GM23338 (cell line): ENCODE measurements at regions not wholly inside any gene's neighbourhood (a gene's known extent, or its start where the extent isn't known, plus 50 kb on each side); places are given as distances from the start of the nearest gene placed in this dataset.

ENCODE experiments used
- ATAC-seq: fragments of 200-7000 bp; cut with Tn5 transposase; 3 replicates; pipeline ENCODE4 v1.9.1; 2020
- DNase-seq: peaks from one replicate; pipeline ENCODE4 v3.0.0-alpha.2; 2015; ENCODE audit warnings: low spot score
- H2AFZ ChIP-seq: fragments of 200-600 bp; sonication (generic); 2 replicates; pipeline ENCODE4 v1.8.0; 2016; ENCODE audit warnings: antibody characterized with exemption, mild to moderate bottlenecking, moderate library complexity
- H3F3A ChIP-seq: fragments of 200-600 bp; sonication (generic); replicated peaks from 2 replicates; pipeline ENCODE4 v1.8.0; 2017; ENCODE audit warnings: antibody characterized with exemption, mixed run types, low read depth
- H3K27ac ChIP-seq: fragments of 200-600 bp; sonication (generic); 2 replicates; pipeline ENCODE4 v1.6.1; 2016; ENCODE audit warnings: low read depth
- H3K27me3 ChIP-seq: fragments of 200-600 bp; sonication (generic); 2 replicates; pipeline ENCODE4 v1.8.0; 2016; ENCODE audit warnings: mild to moderate bottlenecking, mixed run types, moderate library complexity; ENCODE audit not compliant: insufficient read depth
- H3K36me3 ChIP-seq: fragments of 200-600 bp; sonication (generic); 2 replicates; pipeline ENCODE4 v1.8.0; 2016; ENCODE audit warnings: mild to moderate bottlenecking; ENCODE audit not compliant: insufficient read depth
- H3K4me1 ChIP-seq: fragments of 200-600 bp; sonication (generic); 2 replicates; pipeline ENCODE4 v1.8.0; 2016; ENCODE audit warnings: mild to moderate bottlenecking, moderate library complexity; ENCODE audit not compliant: insufficient read depth
- H3K4me2 ChIP-seq: fragments of 200-600 bp; sonication (generic); 2 replicates; pipeline ENCODE4 v1.7.1; 2017; ENCODE audit warnings: mixed run types
- H3K4me3 ChIP-seq: fragments of 200-600 bp; sonication (generic); 2 replicates; pipeline ENCODE4 v1.6.1; 2016; ENCODE audit warnings: mixed run types
- H3K79me2 ChIP-seq: fragments of 200-600 bp; sonication (generic); replicated peaks from 2 replicates; pipeline ENCODE4 v1.8.0; 2017; ENCODE audit warnings: mild to moderate bottlenecking; ENCODE audit not compliant: insufficient read depth
- H3K9me2 ChIP-seq: fragments of 200-600 bp; sonication (generic); 2 replicates; pipeline ENCODE4 v1.8.0; 2017; ENCODE audit not compliant: insufficient read depth
- H4K20me1 ChIP-seq: fragments of 200-600 bp; sonication (generic); replicated peaks from 2 replicates; pipeline ENCODE4 v1.8.0; 2017; ENCODE audit warnings: mild to moderate bottlenecking; ENCODE audit not compliant: insufficient read depth
- H3K27ac Mint-ChIP-seq: 2 replicates; pipeline ENCODE4 v1.8.0; 2020; ENCODE audit warnings: inconsistent platforms, mild to moderate bottlenecking, moderate library complexity, mixed read lengths
- H3K27me3 Mint-ChIP-seq: 3 replicates; pipeline ENCODE4 v1.8.0; 2022; ENCODE audit warnings: low read depth, mild to moderate bottlenecking, moderate library complexity, mixed read lengths, inconsistent platforms; ENCODE audit not compliant: insufficient read depth, poor library complexity
- H3K36me3 Mint-ChIP-seq: 3 replicates; pipeline ENCODE4 v1.8.0; 2021; ENCODE audit warnings: low read depth, mild to moderate bottlenecking, inconsistent platforms, moderate library complexity, mixed read lengths
- H3K4me1 Mint-ChIP-seq: 3 replicates; pipeline ENCODE4 v1.8.0; 2020; ENCODE audit warnings: mild to moderate bottlenecking, inconsistent platforms, mixed read lengths
- H3K4me3 Mint-ChIP-seq: 3 replicates; pipeline ENCODE4 v1.8.0; 2021; ENCODE audit warnings: moderate library complexity, mild to moderate bottlenecking, inconsistent platforms, mixed read lengths
- H3K9me3 Mint-ChIP-seq: 3 replicates; pipeline ENCODE4 v1.8.0; 2020; ENCODE audit warnings: moderate library complexity, mild to moderate bottlenecking, inconsistent platforms, mixed read lengths
- CREB1 ChIP-seq: fragments of 250-450 bp; sonication (Bioruptor Pico); IDR thresholded peaks from 2 replicates; pipeline ENCODE4 v1.5.0; 2020; ENCODE audit warnings: low read depth, mild to moderate bottlenecking, moderate library complexity
- ETS1 ChIP-seq: IDR thresholded peaks from 2 replicates; pipeline ENCODE4 v1.6.1; 2016; ENCODE audit warnings: antibody characterized with exemption
- EZH2 ChIP-seq: fragments of 200-600 bp; sonication (generic); IDR thresholded peaks from one replicate; pipeline ENCODE4 v1.8.0; 2017; ENCODE audit warnings: antibody characterized with exemption, mild to moderate bottlenecking, low read depth; ENCODE audit not compliant: unreplicated experiment
- EZH2phosphoT487 ChIP-seq: fragments of 200-600 bp; sonication (generic); IDR thresholded peaks from one replicate; pipeline ENCODE4 v1.8.1; 2018; ENCODE audit warnings: antibody characterized with exemption; ENCODE audit not compliant: unreplicated experiment
- JUNB ChIP-seq: IDR thresholded peaks from one replicate; pipeline ENCODE4 v1.6.1; 2016; ENCODE audit warnings: antibody characterized with exemption; ENCODE audit not compliant: unreplicated experiment
- NANOG ChIP-seq: IDR thresholded peaks from 2 replicates; pipeline ENCODE4 v1.6.1; 2016; ENCODE audit warnings: antibody characterized with exemption, borderline replicate concordance
- POLR2AphosphoS5 ChIP-seq: IDR thresholded peaks from 2 replicates; pipeline ENCODE4 v1.6.1; 2016; ENCODE audit warnings: antibody characterized with exemption, low read depth
- STAT1 ChIP-seq: IDR thresholded peaks from one replicate; pipeline ENCODE4 v1.6.1; 2016; ENCODE audit warnings: antibody characterized with exemption; ENCODE audit not compliant: unreplicated experiment
- ZNF114 ChIP-seq: fragments of 250-450 bp; sonication (Bioruptor Pico); IDR thresholded peaks from 2 replicates; pipeline ENCODE4 v1.5.0; 2020; ENCODE audit warnings: mild to moderate bottlenecking, moderate library complexity
- ZNF331 ChIP-seq: fragments of 250-450 bp; sonication (Bioruptor Pico); IDR thresholded peaks from 2 replicates; pipeline ENCODE4 v1.5.0; 2020; ENCODE audit warnings: low read depth, mild to moderate bottlenecking, moderate library complexity
- TF ChIP-seq, protein P1 (sequence below): fragments of 250-450 bp; sonication (Bioruptor Pico); IDR thresholded peaks from 2 replicates; pipeline ENCODE4 v1.5.0; 2020; ENCODE audit warnings: mild to moderate bottlenecking, moderate library complexity
- TF ChIP-seq, protein P2 (sequence below), 2 experiments: fragments of 200-600 bp in 1 of 2; sonication (generic) in 1 of 2; conservative IDR thresholded peaks; 2 replicates each; pipeline versions ENCODE4 v1.5.1 to v1.6.1; 2016 to 2017; ENCODE audit warnings: antibody characterized with exemption in 2 of 2, low read depth in 2 of 2, mild to moderate bottlenecking in 2 of 2, moderate library complexity in 1 of 2

- H3K27me3 ChIP-seq: no peaks in the 10 kb centered on the region
- Mint-ChIP-seq H3K27ac (no peak overlapping the region), H3K4me3 (no peak overlapping the region), H3K9me3 (no peaks in the 10 kb centered on the region), H3K4me1 (no peaks in the 10 kb centered on the region), H3K36me3 (no peaks in the 10 kb centered on the region), H3K27me3 (peaks cover 2% of the 10 kb centered on the region)
- no peaks in the 10 kb centered on the region; the same call in 1 of the 2 replicates for H3K9me2 ChIP-seq
- H4K20me1 ChIP-seq: no peaks in the 10 kb centered on the region
- no peak for ATAC-seq
- DNase-seq: no peak
- no peak for TF ChIP-seq NANOG
- no peak for TF ChIP-seq EZH2
- TF ChIP-seq ZNF114: no peak
- no peak for TF ChIP-seq ETS1
- no peak overlapping the region for H3K4me3 ChIP-seq
- H3K4me1 ChIP-seq: no peaks in the 10 kb centered on the region
- H3K4me2 ChIP-seq: no peak overlapping the region
- no peaks in the 10 kb centered on the region for H3K36me3 ChIP-seq
- H2AFZ ChIP-seq: no peak overlapping the region
- no peaks in the 10 kb centered on the region for H3K79me2 ChIP-seq
- H3F3A ChIP-seq: no peaks in the 10 kb centered on the region
- no peak overlapping the region for H3K27ac ChIP-seq
Measured at GRCh38 chr11:23473782-23474181, 613.5 kb upstream of the CCDC179 start.

GRCh38 chr11:23480736-23481135 is 620.5 kb upstream of the CCDC179 start:
- Mint-ChIP-seq H3K36me3 (peaks cover 10% of the 10 kb centered on the region; the same call in 2 of the 3 replicates), H3K9me3 (peaks cover 13% of the 10 kb centered on the region), H3K27ac (no peak overlapping the region), H3K4me1 (no peaks in the 10 kb centered on the region; the same call in 2 of the 3 replicates), H3K27me3 (peaks cover 2% of the 10 kb centered on the region), H3K4me3 (no peak overlapping the region)
- H3K36me3 ChIP-seq: no peaks in the 10 kb centered on the region
- no peak overlapping the region for H3K27ac ChIP-seq
- no peak overlapping the region for H3K4me3 ChIP-seq
- no peak overlapping the region for H3K4me2 ChIP-seq
- H4K20me1 ChIP-seq: no peaks in the 10 kb centered on the region
- H3K79me2 ChIP-seq: no peaks in the 10 kb centered on the region
- H3F3A ChIP-seq: no peaks in the 10 kb centered on the region
- ATAC-seq (no peak), DNase-seq (no peak)
- H2AFZ ChIP-seq: no peak overlapping the region
- no peaks in the 10 kb centered on the region for H3K27me3 ChIP-seq
- H3K4me1 ChIP-seq: no peaks in the 10 kb centered on the region
- no peaks in the 10 kb centered on the region; the same call in 1 of the 2 replicates for H3K9me2 ChIP-seq
- TF ChIP-seq EZH2: no peak
- no peak for TF ChIP-seq ETS1
- no peak for TF ChIP-seq NANOG
- TF ChIP-seq EZH2phosphoT487: no peak
- TF ChIP-seq STAT1: no peak
- TF ChIP-seq ZNF114: no peak
- TF ChIP-seq, protein P1, sequence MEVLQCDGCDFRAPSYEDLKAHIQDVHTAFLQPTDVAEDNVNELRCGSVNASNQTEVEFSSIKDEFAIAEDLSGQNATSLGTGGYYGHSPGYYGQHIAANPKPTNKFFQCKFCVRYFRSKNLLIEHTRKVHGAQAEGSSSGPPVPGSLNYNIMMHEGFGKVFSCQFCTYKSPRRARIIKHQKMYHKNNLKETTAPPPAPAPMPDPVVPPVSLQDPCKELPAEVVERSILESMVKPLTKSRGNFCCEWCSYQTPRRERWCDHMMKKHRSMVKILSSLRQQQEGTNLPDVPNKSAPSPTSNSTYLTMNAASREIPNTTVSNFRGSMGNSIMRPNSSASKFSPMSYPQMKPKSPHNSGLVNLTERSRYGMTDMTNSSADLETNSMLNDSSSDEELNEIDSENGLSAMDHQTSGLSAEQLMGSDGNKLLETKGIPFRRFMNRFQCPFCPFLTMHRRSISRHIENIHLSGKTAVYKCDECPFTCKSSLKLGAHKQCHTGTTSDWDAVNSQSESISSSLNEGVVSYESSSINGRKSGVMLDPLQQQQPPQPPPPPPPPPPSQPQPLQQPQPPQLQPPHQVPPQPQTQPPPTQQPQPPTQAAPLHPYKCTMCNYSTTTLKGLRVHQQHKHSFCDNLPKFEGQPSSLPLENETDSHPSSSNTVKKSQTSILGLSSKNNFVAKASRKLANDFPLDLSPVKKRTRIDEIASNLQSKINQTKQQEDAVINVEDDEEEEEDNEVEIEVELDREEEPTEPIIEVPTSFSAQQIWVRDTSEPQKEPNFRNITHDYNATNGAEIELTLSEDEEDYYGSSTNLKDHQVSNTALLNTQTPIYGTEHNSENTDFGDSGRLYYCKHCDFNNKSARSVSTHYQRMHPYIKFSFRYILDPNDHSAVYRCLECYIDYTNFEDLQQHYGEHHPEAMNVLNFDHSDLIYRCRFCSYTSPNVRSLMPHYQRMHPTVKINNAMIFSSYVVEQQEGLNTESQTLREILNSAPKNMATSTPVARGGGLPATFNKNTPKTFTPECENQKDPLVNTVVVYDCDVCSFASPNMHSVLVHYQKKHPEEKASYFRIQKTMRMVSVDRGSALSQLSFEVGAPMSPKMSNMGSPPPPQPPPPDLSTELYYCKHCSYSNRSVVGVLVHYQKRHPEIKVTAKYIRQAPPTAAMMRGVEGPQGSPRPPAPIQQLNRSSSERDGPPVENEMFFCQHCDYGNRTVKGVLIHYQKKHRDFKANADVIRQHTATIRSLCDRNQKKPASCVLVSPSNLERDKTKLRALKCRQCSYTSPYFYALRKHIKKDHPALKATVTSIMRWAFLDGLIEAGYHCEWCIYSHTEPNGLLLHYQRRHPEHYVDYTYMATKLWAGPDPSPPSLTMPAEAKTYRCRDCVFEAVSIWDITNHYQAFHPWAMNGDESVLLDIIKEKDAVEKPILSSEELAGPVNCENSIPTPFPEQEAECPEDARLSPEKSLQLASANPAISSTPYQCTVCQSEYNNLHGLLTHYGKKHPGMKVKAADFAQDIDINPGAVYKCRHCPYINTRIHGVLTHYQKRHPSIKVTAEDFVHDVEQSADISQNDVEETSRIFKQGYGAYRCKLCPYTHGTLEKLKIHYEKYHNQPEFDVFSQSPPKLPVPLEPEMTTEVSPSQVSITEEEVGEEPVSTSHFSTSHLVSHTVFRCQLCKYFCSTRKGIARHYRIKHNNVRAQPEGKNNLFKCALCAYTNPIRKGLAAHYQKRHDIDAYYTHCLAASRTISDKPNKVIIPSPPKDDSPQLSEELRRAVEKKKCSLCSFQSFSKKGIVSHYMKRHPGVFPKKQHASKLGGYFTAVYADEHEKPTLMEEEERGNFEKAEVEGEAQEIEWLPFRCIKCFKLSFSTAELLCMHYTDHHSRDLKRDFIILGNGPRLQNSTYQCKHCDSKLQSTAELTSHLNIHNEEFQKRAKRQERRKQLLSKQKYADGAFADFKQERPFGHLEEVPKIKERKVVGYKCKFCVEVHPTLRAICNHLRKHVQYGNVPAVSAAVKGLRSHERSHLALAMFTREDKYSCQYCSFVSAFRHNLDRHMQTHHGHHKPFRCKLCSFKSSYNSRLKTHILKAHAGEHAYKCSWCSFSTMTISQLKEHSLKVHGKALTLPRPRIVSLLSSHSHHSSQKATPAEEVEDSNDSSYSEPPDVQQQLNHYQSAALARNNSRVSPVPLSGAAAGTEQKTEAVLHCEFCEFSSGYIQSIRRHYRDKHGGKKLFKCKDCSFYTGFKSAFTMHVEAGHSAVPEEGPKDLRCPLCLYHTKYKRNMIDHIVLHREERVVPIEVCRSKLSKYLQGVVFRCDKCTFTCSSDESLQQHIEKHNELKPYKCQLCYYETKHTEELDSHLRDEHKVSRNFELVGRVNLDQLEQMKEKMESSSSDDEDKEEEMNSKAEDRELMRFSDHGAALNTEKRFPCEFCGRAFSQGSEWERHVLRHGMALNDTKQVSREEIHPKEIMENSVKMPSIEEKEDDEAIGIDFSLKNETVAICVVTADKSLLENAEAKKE (CRISPR knock-in tag): no peak
- TF ChIP-seq, protein P2, sequence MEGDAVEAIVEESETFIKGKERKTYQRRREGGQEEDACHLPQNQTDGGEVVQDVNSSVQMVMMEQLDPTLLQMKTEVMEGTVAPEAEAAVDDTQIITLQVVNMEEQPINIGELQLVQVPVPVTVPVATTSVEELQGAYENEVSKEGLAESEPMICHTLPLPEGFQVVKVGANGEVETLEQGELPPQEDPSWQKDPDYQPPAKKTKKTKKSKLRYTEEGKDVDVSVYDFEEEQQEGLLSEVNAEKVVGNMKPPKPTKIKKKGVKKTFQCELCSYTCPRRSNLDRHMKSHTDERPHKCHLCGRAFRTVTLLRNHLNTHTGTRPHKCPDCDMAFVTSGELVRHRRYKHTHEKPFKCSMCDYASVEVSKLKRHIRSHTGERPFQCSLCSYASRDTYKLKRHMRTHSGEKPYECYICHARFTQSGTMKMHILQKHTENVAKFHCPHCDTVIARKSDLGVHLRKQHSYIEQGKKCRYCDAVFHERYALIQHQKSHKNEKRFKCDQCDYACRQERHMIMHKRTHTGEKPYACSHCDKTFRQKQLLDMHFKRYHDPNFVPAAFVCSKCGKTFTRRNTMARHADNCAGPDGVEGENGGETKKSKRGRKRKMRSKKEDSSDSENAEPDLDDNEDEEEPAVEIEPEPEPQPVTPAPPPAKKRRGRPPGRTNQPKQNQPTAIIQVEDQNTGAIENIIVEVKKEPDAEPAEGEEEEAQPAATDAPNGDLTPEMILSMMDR (conservative IDR thresholded peaks at IDR 0.05; ENCODE audit: low read depth in 2 of 2): no peak
- TF ChIP-seq ZNF331 (CRISPR knock-in tag): no peak
- TF ChIP-seq JUNB: no peak
- TF ChIP-seq POLR2AphosphoS5: no peak
- TF ChIP-seq CREB1 (CRISPR knock-in tag): no peak
